RWPE2 (cell line): ENCODE measurements at regions not wholly inside any gene's neighbourhood (a gene's known extent, or its start where the extent isn't known, plus 50 kb on each side); places are given as distances from the start of the nearest gene placed in this dataset.
A peak's percentile ranks its signal among the peaks of the same experiment; 100 is the strongest.

ENCODE experiments used
- ATAC-seq: fragments of 200-7000 bp; cut with Tn5 transposase; 3 replicates; pipeline ENCODE4 v1.9.1; 2021; ENCODE audit warnings: low read depth
- DNase-seq: peaks from one replicate; pipeline ENCODE4 v3.0.0-alpha.2; 2020; ENCODE audit warnings: low spot score
- H3K27ac ChIP-seq: fragments of 450-650 bp; 2 replicates; pipeline ENCODE4 v1.5.1; 2017; ENCODE audit warnings: mild to moderate bottlenecking; ENCODE audit not compliant: poor library complexity, severe bottlenecking
- H3K27me3 ChIP-seq: fragments of 250-450 bp; sonication (Bioruptor Pico); 2 replicates; pipeline ENCODE4 v1.5.1; 2021; ENCODE audit warnings: mild to moderate bottlenecking, moderate library complexity; ENCODE audit not compliant: insufficient read depth, poor library complexity, severe bottlenecking
- H3K36me3 ChIP-seq: fragments of 250-450 bp; sonication (Bioruptor Pico); 2 replicates; pipeline ENCODE4 v1.5.1; 2020; ENCODE audit warnings: low read depth, mild to moderate bottlenecking, moderate library complexity
- H3K4me1 ChIP-seq: fragments of 250-450 bp; sonication (Bioruptor Pico); 2 replicates; pipeline ENCODE4 v1.5.1; 2021; ENCODE audit warnings: mild to moderate bottlenecking, moderate library complexity; ENCODE audit not compliant: insufficient read depth, poor library complexity, severe bottlenecking
- H3K4me3 ChIP-seq: fragments of 250-450 bp; sonication (Bioruptor Pico); 2 replicates; pipeline ENCODE4 v1.5.1; 2021; ENCODE audit warnings: mild to moderate bottlenecking, moderate library complexity; ENCODE audit not compliant: severe bottlenecking
- H3K9me3 ChIP-seq: fragments of 250-450 bp; sonication (Bioruptor Pico); 2 replicates; pipeline ENCODE4 v1.5.1; 2021; ENCODE audit warnings: mild to moderate bottlenecking, moderate library complexity; ENCODE audit not compliant: severe bottlenecking
- CTCF ChIP-seq: fragments of 450-650 bp; IDR thresholded peaks from one replicate; pipeline ENCODE4 v1.5.1; 2017; ENCODE audit warnings: mild to moderate bottlenecking, moderate library complexity; ENCODE audit not compliant: poor library complexity, severe bottlenecking

- Histone ChIP-seq H3K27me3 (no peaks in the 10 kb centered on the region), H3K36me3 (no peaks in the 10 kb centered on the region), H3K4me3 (no peak overlapping the region), H3K27ac (no peak overlapping the region), H3K4me1 (peaks cover 12% of the 10 kb centered on the region), H3K9me3 (no peaks in the 10 kb centered on the region)
- ATAC-seq (no peak), DNase-seq (no peak)
- TF ChIP-seq CTCF, result no peak
Measured at GRCh38 chr5:57339521-57339920, 143.1 kb downstream of the ACTBL2 start.

- no peak overlapping the region for H3K27ac ChIP-seq
- no peak for TF ChIP-seq CTCF
- no peak for ATAC-seq
Measured at GRCh38 chr5:57338868-57339340, 143.7 kb downstream of the ACTBL2 start.

GRCh38 chr5:57338068-57338867, 144.3 kb downstream of the ACTBL2 start:
- peaks cover 13% of the 10 kb centered on the region for H3K4me1 ChIP-seq
- peak; percentile 53 for TF ChIP-seq CTCF
- no peak for ATAC-seq
- no peaks in the 10 kb centered on the region for H3K27me3 ChIP-seq
- H3K36me3 ChIP-seq, result no peaks in the 10 kb centered on the region
- H3K27ac ChIP-seq, result no peak overlapping the region
- H3K9me3 ChIP-seq, result no peaks in the 10 kb centered on the region
- no peak for DNase-seq
- no peak overlapping the region for H3K4me3 ChIP-seq

More at GRCh38 chr5:57338868-57339340, 143.7 kb downstream of the ACTBL2 start:
- Histone ChIP-seq H3K4me1 (peaks cover 13% of the 10 kb centered on the region), H3K4me3 (no peak overlapping the region), H3K27me3 (no peaks in the 10 kb centered on the region), H3K9me3 (no peaks in the 10 kb centered on the region), H3K36me3 (no peaks in the 10 kb centered on the region)
- no peak for DNase-seq

GRCh38 chr5:57335092-57335660, 147.4 kb downstream of the ACTBL2 start:
- H3K4me3 ChIP-seq, result no peak overlapping the region
- ATAC-seq, result peak; percentile 98
- no peak for DNase-seq
- H3K27ac ChIP-seq, result peak overlapping the region; percentile 28
- no peak for TF ChIP-seq CTCF
- peaks cover 13% of the 10 kb centered on the region for H3K4me1 ChIP-seq
- H3K9me3 ChIP-seq, result no peaks in the 10 kb centered on the region
- H3K27me3 ChIP-seq, result no peaks in the 10 kb centered on the region
- no peaks in the 10 kb centered on the region for H3K36me3 ChIP-seq

- Histone ChIP-seq H3K27me3 (no peaks in the 10 kb centered on the region), H3K36me3 (no peaks in the 10 kb centered on the region), H3K9me3 (no peaks in the 10 kb centered on the region), H3K4me3 (no peak overlapping the region), H3K27ac (peak overlapping the region; percentile 28), H3K4me1 (peaks cover 13% of the 10 kb centered on the region)
- no peak for ATAC-seq
- no peak for DNase-seq
- TF ChIP-seq CTCF, result no peak
Measured at GRCh38 chr5:57334475-57334874, 148.1 kb downstream of the ACTBL2 start.
